SKM-1 (cell line): ENCODE measurements at regions not wholly inside any gene's neighbourhood (a gene's known extent, or its start where the extent isn't known, plus 50 kb on each side); places are given as distances from the start of the nearest gene placed in this dataset.
"Not testable (repeated sequence)": the region's sequence is repeated elsewhere in the genome, so short reads cannot be mapped to it uniquely, and the experiment has no call there.

Experiments used
- DNase-seq: peaks from one replicate; lab custom pipeline; 2025; ENCODE audit not compliant: unreplicated experiment; lab: John Stamatoyannopoulos, UW

GRCh38 chr1:215287362-215287761, 204.8 kb downstream of the KCNK2 start:
- no peak for DNase-seq

DNA sequence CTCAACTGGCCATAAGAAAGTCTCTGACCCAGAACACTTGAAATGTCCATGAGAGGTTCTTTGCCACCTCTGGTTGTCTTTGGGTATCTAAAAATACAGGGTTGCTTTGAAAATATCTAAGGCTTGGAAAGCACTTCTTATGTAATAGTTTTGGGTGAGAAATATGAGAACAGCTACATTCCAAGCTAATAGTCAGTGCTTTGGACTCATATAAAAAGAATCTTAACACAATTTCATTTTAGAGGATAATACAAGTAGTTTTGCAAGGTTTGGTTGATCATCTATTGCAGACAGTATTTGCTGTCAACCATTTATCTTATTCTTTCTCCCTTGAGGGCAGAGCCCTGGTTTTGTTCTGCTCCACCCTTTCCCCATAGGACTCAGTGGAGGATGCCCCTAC, 207.5 kb downstream of the KCNK2 start:
- no peak for DNase-seq

- DNase-seq: no peak
Measured at GRCh38 chr1:215292932-215293331, 210.4 kb downstream of the KCNK2 start.

DNA sequence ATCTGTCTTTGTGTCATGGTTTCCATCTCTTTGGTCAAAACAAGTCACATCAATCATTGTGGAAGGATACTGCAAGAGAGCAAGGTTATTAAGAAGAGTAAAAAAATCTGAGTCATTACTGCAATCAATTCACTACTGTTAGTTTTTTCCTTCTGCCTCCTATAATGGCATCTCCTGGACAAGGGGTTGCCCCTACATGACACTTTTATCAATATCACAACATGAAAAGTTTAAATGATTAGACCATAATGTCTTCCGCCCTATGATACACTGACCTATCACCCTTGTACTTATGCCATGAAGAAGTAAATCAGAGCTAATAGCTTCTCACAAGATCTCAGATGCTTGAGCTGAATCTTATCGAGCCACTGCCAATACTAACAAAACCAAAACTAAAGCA, 223.9 kb downstream of the KCNK2 start:
- no peak for DNase-seq

- DNase-seq: no peak
Measured at GRCh38 chr1:215321802-215322201, 239.3 kb downstream of the KCNK2 start.

- not testable (repeated sequence) for DNase-seq
Measured at GRCh38 chr1:215323992-215324391, 241.5 kb downstream of the KCNK2 start.

- no peak for DNase-seq
Measured at GRCh38 chr1:215330426-215330825, 236.7 kb upstream of the KCTD3 start.

DNA sequence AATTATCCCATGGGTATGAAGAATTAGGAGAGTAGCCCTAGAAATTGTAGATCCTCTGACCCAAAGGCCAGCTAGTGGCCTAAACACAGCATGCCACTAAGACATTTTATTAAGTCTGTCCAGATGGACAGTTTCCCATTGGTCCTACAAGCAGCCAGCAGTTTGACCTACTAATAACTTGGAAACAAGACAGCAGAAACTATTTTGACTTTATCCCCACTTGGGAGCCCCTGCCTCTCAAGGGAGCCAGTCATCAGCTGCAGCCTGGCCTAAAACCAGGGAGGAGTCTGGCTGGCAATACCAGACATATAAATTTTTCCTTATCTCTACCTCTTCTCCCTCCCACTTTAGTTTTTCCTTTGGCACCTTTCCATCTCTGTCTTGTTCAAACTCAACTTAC, 222.6 kb upstream of the KCTD3 start:
- no peak for DNase-seq

GRCh38 chr1:215345208-215345607, 221.9 kb upstream of the KCTD3 start:
- no peak for DNase-seq

- DNase-seq: no peak
Measured at GRCh38 chr1:215345766-215346165, 221.3 kb upstream of the KCTD3 start.

DNA sequence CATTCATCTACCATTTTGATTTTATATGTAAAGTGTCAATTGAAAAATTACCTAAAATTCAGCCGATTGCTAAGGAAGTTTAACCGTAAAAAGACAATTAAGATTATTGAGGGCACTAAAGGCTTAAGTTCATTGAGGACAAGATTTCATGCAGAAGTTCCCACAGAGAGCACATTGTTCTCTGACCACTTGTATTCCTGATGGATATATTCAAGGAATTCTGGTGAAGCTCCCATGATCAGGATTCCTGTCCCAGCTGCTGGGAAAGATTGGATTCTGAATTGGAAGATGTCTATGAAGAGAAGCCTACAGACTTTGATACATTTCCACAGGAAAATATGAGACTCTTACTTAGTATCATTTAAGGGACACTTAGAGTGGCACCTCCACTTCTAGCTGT, 209.2 kb upstream of the KCTD3 start:
- no peak for DNase-seq

DNA sequence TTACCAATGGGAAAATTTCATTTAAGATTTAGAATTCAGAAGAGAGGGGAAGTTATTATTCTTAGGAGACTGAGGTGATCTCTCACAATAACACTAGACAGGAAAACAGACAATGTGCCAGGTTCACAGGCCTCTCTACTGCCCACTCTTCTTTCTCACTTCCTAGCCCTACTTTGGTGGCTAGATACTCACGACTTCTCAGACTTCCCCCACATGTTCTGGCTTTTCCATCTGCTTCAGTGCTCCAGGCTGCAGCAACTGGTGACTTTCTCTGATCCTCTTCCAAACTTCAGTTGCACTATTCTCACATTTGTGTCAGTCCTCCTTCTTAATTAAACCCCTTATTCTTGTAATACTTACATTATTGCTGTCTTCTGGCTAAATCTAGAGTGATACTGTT, 208.7 kb upstream of the KCTD3 start:
- no peak for DNase-seq

GRCh38 chr1:215360031-215360430, 207.1 kb upstream of the KCTD3 start:
- no peak for DNase-seq

GRCh38 chr1:215360758-215361157, 206.3 kb upstream of the KCTD3 start:
- DNase-seq: no peak

GRCh38 chr1:215375381-215375780, 191.7 kb upstream of the KCTD3 start:
- DNase-seq: no peak

- DNase-seq: no peak
Measured at GRCh38 chr1:215376544-215377264, 190.4 kb upstream of the KCTD3 start.

- DNase-seq: no peak
Measured at GRCh38 chr1:215377746-215378145, 189.4 kb upstream of the KCTD3 start.

GRCh38 chr1:215380566-215380965, 186.5 kb upstream of the KCTD3 start:
- DNase-seq: no peak

DNA sequence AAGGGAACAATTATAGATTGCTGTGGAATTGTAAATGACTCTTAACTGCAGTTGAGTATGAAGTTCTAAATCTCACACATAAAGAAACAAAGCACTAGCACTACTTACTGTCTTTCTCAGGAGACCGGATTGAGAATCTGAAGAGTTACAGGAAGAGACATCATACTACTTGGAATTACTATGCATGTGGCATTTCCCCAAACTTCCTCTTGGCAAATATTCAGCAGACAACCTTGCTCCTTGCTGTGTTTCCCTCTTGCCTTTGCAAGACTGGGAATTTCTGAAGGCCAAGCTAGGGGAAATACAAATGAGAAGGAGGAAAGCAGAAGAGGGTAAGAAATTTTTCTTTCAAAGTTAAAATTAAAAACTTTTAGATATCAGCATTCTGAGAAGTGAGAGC, 173.6 kb upstream of the KCTD3 start:
- DNase-seq: no peak

DNA sequence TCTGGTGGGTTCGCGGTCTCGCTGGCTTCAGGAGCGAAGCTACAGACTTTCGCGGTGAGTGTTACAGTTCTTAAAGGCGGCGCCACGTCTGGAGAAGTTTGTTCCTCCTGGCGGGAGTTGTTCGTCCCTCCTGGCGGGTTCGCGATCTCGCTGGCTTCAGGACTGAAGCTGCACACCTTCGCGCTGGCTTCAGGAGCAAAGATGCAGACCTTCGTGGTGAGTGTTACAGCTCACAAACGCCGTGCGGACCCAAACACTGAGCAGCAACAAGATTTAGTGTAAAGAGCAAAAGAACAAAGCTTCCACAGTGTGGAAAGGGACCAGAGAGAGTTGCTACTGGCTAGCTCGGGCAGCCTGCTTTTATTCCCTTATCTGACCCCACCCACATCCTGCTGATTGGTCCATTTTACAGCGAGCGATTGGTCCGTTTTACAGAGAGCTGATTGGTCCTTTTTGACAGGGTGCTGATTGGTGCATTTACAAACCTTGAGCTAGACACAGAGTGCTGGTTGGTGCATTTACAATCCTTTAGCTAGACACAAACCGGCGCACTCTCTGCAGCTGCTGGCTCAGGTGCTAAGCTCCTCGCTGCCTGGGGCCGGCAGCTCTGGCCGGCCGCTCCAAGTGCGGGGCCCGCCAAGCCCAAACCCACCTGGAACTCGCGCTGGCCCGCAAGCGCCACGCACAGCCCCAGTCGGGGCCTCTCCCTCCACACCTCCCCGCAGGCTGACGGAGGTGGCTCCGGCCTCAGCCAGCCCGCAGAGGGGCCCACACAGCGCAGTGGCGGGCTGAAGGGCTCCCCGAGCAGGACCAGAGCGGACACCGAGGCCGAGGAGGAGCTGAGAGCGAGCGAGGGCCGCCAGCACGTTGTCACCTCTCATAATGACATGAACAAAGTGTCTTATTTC, 172.8 kb upstream of the KCTD3 start:
- DNase-seq: no peak

DNA sequence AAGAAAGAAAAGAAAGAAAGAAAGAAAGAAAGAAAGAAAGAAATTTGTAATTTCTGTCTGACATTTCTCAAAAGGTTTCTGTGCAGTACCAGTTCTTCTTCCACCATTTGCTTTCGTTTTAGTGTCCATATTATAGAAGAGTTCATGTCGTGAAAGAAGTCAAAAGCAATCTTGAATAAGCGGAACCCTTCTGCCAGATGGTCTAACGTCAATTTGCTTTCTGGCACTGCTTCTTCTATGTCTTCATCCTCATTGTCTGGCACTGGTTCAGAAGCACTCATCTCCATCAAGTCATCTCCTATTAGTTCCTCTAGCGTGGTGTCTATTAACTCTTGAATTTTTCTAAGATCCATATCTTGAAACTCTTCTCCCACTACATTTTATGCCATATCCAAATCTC, 170.0 kb upstream of the KCTD3 start:
- DNase-seq: no peak

- DNase-seq: no peak
Measured at GRCh38 chr1:215397843-215398242, 169.3 kb upstream of the KCTD3 start.
